ENCODE measurements at regions not wholly inside any gene's neighbourhood (a gene's known extent, or its start where the extent isn't known, plus 50 kb on each side); places are given as distances from the start of the nearest gene placed in this dataset.

DNA sequence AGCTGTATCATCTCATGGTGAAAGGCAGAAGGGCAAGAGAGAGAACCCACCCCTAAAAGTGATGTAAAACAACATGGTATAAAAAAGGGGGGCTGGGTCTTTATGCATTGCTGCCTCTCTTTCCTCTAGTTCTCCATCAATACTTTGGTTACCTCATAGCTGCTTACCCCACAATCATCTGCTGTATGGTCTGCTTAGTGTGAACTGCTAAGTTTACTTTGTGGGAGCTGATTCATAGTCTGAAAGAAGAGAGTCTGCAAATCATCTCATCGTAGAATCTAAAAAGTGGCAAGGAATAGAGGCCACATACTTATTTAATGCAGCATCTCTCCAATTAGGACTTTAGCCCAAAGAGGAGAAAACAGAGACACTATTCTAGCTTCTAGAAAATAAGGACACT is 546.8 kb downstream of the GBE1 start:
- Histone ChIP-seq H3K9me3 (no peaks in the 10 kb centered on the region), H3K36me3 (no peaks in the 10 kb centered on the region), H3K27me3 (no peaks in the 10 kb centered on the region), H3K27ac (no peak overlapping the region), H3K4me1 (no peaks in the 10 kb centered on the region), H3K4me3 (no peak overlapping the region)
- ATAC-seq, result no peak
- no peak for DNase-seq
- TF ChIP-seq CTCF (IDR thresholded peaks at IDR 0.05), result no peak
- intact Hi-C loops (cut with DNase I), result no loop called here

GRCh38 chr3:81199587-81199986 is 561.9 kb downstream of the GBE1 start:
- no peaks in the 10 kb centered on the region for H3K36me3 ChIP-seq
- no peak overlapping the region for H3K4me3 ChIP-seq
- ATAC-seq (no peak), DNase-seq (no peak)
- H3K27ac ChIP-seq, result no peak overlapping the region
- intact Hi-C loops (cut with DNase I), result no loop called here
- no peaks in the 10 kb centered on the region for H3K27me3 ChIP-seq
- no peaks in the 10 kb centered on the region for H3K9me3 ChIP-seq
- TF ChIP-seq CTCF (IDR thresholded peaks at IDR 0.05), result no peak
- no peaks in the 10 kb centered on the region for H3K4me1 ChIP-seq

DNA sequence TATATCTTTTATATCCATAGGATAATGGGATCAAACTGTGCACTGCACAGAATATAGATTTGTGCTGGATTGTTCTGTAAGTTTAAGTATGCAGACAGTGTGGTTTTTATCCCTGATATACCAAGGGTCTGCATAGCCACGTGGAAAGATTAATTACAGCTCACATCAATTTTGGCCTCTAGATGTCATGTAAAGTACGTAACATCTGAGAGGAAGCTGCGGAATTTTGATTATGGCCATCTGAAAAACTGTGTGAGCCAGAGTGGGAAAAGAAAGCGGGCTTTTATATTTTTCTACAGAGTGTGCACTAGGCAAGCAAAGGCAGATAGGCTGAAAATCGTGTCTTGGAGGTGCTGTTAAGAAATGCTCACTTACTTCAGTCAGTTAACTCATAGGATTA is 562.7 kb downstream of the GBE1 start:
- Histone ChIP-seq H3K36me3 (no peaks in the 10 kb centered on the region), H3K27me3 (no peaks in the 10 kb centered on the region), H3K4me3 (no peak overlapping the region), H3K27ac (no peak overlapping the region), H3K9me3 (no peaks in the 10 kb centered on the region), H3K4me1 (no peaks in the 10 kb centered on the region)
- TF ChIP-seq CTCF (IDR thresholded peaks at IDR 0.05), result no peak
- DNase-seq (no peak), ATAC-seq (no peak)
- intact Hi-C loops (cut with DNase I), result no loop called here

- TF ChIP-seq CTCF (IDR thresholded peaks at IDR 0.05), result no peak
- H3K4me3 ChIP-seq, result no peak overlapping the region
- no peaks in the 10 kb centered on the region for H3K36me3 ChIP-seq
- ATAC-seq (no peak), DNase-seq (no peak)
- H3K4me1 ChIP-seq, result no peaks in the 10 kb centered on the region
- no peaks in the 10 kb centered on the region for H3K27me3 ChIP-seq
- intact Hi-C loops (cut with DNase I), result no loop called here
- no peaks in the 10 kb centered on the region for H3K9me3 ChIP-seq
- no peak overlapping the region for H3K27ac ChIP-seq
Measured at GRCh38 chr3:81198216-81198615, 563.2 kb downstream of the GBE1 start.

DNA sequence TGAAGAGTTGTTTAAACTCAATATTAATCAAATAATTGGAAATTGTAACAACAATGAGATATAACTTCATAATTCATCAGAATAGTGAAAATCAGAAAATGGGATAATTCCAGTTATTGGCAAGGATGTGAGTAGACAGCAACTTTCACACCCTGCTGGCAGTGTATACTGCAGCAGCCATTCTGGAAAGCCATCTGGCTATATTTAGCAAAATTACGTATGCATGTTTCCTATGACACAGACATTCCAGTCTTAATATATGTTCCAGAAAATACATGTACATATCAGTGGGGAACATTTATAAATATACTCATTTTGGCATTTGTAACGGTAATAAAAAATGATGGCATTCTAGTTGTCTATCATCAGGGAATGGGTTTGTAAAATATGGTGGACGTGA is 564.1 kb downstream of the GBE1 start:
- intact Hi-C loops (cut with DNase I), result no loop called here
- no peaks in the 10 kb centered on the region for H3K27me3 ChIP-seq
- no peak for ATAC-seq
- DNase-seq, result no peak
- H3K36me3 ChIP-seq, result no peaks in the 10 kb centered on the region
- no peaks in the 10 kb centered on the region for H3K9me3 ChIP-seq
- H3K4me3 ChIP-seq, result no peak overlapping the region
- no peak overlapping the region for H3K27ac ChIP-seq
- H3K4me1 ChIP-seq, result no peaks in the 10 kb centered on the region
- no peak for TF ChIP-seq CTCF (IDR thresholded peaks at IDR 0.05)

GRCh38 chr3:81195478-81195877 is 566.0 kb downstream of the GBE1 start:
- H3K4me3 ChIP-seq, result no peak overlapping the region
- intact Hi-C loops (cut with DNase I), result no loop called here
- DNase-seq (no peak), ATAC-seq (no peak)
- no peak overlapping the region for H3K27ac ChIP-seq
- no peaks in the 10 kb centered on the region for H3K36me3 ChIP-seq
- H3K4me1 ChIP-seq, result no peaks in the 10 kb centered on the region
- H3K27me3 ChIP-seq, result no peaks in the 10 kb centered on the region
- TF ChIP-seq CTCF (IDR thresholded peaks at IDR 0.05), result no peak
- H3K9me3 ChIP-seq, result no peaks in the 10 kb centered on the region

Data from upper lobe of right lung (tissue), 1 donor.